GM19099 (cell line): ENCODE measurements at regions not wholly inside any gene's neighbourhood (a gene's known extent, or its start where the extent isn't known, plus 50 kb on each side); places are given as distances from the start of the nearest gene placed in this dataset.

Experiments
- POLR2A ChIP-seq: IDR thresholded peaks from 3 replicates; pipeline ENCODE4 v1.6.1; 2011; ENCODE audit warnings: low read depth; ENCODE audit not compliant: insufficient read length; ENCODE audit errors: extremely low read depth

DNA sequence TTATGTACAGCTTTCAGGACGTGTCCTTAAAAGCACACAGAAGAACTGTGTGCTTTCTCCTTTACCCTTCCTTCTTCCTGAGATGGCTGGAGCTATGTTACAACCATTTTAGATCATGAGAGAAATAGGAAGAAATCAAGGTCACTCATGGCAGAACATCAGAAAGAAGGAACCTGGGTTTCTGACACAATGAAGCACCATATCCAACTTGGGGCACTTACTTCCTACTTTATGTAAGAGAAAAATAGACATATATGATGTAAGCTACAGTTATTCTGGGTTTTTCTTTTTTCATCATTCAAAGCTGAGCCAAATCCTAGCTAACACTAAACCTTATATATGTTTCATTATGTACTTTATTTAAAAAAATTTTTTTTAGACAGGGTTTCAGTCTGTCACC lies 79.5 kb downstream of the FAM161A start:
- no peak for TF ChIP-seq POLR2A

GRCh38 chr2:61771904-61772845 lies 81.7 kb downstream of the FAM161A start:
- no peak for TF ChIP-seq POLR2A

- TF ChIP-seq POLR2A: no peak
Observed at GRCh38 chr2:61770746-61771145, 83.1 kb downstream of the FAM161A start.

GRCh38 chr2:61770298-61770697 lies 83.6 kb downstream of the FAM161A start:
- TF ChIP-seq POLR2A: no peak

- no peak for TF ChIP-seq POLR2A
Observed at GRCh38 chr2:61769093-61769675, 84.7 kb downstream of the FAM161A start.

GRCh38 chr2:61764035-61764800 lies 89.6 kb downstream of the FAM161A start:
- peak; percentile 79 for TF ChIP-seq POLR2A

GRCh38 chr2:61763605-61764034 lies 90.2 kb downstream of the FAM161A start:
- TF ChIP-seq POLR2A: no peak

GRCh38 chr2:61762292-61762691 lies 91.6 kb downstream of the FAM161A start:
- no peak for TF ChIP-seq POLR2A

DNA sequence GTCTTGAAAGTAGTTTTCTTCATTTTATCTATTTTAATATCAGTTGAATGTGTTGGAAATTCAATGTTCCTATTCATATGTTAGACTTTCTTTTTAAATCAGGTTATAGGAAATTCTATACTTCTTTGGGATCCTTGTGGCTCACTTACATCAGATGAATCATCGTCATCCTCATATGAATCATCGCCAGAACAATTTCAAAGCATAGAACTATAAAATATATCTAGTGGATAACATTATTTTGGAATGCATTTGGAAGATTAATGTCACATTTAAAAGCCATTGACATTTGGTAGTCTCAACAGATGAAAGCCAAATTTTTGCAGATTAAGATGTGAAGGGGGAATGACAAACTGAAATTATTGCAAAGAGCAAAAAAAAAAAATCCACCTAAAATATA lies 94.1 kb downstream of the FAM161A start:
- no peak for TF ChIP-seq POLR2A

DNA sequence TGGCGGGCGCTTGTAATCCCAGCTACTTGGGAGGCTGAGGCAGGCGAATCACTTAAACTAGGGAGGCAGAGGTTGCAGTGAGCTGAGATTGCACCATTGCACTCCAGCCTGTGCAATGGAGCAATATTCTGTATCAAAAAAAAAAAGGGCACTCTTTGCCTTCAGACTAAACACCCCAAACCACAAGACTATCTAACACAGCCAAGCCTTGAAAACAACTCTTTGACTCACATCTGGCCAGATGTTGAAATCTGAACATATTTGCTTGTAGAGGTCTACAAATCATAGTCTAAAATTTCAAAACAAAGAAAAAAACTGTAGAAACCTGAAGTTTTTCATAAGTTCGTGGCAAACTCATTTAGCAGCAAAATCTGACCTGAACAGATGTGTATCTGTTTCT lies 94.9 kb downstream of the FAM161A start:
- TF ChIP-seq POLR2A: no peak

GRCh38 chr2:61758159-61758558 lies 95.7 kb downstream of the FAM161A start:
- no peak for TF ChIP-seq POLR2A

DNA sequence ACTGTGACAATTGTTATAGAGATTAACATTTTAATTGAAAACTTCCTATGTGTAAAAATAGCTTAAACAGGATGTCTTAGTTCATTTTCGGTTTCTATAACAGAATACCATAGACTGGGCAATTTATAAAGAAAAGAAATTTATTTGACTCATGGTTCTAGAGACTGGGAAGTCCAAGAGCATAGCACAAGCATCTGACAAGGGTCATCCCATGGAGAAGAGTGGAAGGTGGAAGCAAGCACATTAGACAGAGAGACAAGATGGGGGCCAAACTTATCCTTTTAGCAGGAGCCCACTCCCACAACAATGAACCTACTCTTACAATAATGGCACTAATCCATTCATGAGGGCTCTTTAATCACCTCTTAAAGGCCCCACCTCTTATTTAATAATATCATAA lies 100.3 kb downstream of the FAM161A start:
- no peak for TF ChIP-seq POLR2A

- no peak for TF ChIP-seq POLR2A
Observed at GRCh38 chr2:61750624-61751023, 103.2 kb downstream of the FAM161A start.

DNA sequence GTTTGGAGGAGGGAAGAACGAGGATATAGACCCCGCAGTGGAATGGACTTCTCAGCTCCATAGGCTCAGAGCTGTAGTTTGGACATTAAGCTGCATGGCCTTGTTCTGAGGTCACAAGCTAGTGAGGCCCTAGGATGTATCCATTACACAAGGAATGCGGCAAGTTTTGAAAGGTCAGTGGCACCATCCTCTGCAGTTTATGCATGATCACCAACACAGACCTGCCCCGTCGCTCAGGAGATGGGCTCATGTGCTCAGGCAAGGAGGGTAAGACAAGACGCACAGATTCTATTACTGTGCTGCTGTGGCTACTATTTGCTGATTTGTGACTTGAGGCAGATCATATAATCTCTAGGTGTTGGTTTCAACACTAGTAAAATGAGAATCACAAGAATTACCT lies 110.9 kb downstream of the FAM161A start:
- no peak for TF ChIP-seq POLR2A

DNA sequence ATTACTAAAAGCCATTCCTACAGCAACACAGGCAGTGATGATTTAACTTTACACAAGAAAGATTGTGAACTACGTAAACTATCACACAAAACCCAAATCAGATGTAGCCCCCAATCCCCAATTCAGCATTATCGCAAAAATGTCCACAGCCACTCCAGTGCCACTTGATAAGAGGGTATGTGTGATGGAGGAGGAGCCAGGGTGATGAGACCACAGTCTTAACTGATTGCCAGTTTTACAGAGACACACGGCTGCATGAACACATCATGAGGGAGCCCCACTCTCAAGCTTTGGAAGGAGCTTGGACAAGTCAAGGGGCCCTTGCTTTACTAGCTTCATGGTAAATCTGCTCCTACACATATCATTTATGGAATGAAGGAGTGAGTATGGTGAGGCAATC lies 116.0 kb downstream of the FAM161A start:
- TF ChIP-seq POLR2A: no peak
